Pancreas (tissue), 10 donors: ENCODE measurements at regions not wholly inside any gene's neighbourhood (a gene's known extent, or its start where the extent isn't known, plus 50 kb on each side); places are given as distances from the start of the nearest gene placed in this dataset.

Experiments used
- ATAC-seq, 4 donors: fragments of 200-7000 bp; cut with Tn5 transposase; one replicate each; pipeline versions ENCODE4 v1.8.0 to v1.9.1; 2020; ENCODE audit warnings: mild to moderate bottlenecking in 4 of 4, moderate library complexity in 4 of 4
- DNase-seq, 6 donors: peaks; one replicate each; pipeline ENCODE4 v3.0.0-alpha.2; 2020
- FAIRE-seq: peaks from 2 replicates; lab custom pipeline; 2012; peaks lifted over from hg19 to GRCh38; lab: Jason Lieb, UNC
- H3K27ac ChIP-seq, 4 donors: fragments of 200-600 bp; sonication (generic); 1 replicate in 3 of 4; 2 replicates in 1 of 4; pipeline versions ENCODE4 v1.5.0 to v1.8.0; 2020
- H3K27me3 ChIP-seq, 4 donors: fragments of 200-600 bp; one replicate each; pipeline ENCODE4 v1.8.0; 2021
- H3K36me3 ChIP-seq, 3 donors: fragments of 200-600 bp; sonication (generic) in 1 of 3; one replicate each; pipeline versions ENCODE4 v1.5.0 to v1.8.0; 2020 to 2021
- H3K4me1 ChIP-seq, 3 donors: fragments of 200-600 bp; one replicate each; pipeline ENCODE4 v1.8.0; 2021
- H3K4me3 ChIP-seq, 4 donors: fragments of 200-600 bp; sonication (generic) in 2 of 4; one replicate each; pipeline versions ENCODE4 v1.5.0 to v1.8.0; 2020 to 2021
- H3K9me3 ChIP-seq, 4 donors: fragments of 200-600 bp; one replicate each; pipeline ENCODE4 v1.8.0; 2021
- WGBS, 2 donors: extraction: QIAGEN DNeasy Blood & Tissue Kit; methylation state at CpG; one replicate each; pipeline ENCODE4 v1.1.7; 2013; 5-methylcytosine and 5-hydroxymethylcytosine counted together
- intact Hi-C, 3 donors: fragments of 100-400 bp; cut with DNase I; formaldehyde crosslinking; loops; one replicate each; pipeline versions ENCODE4 v1.11.1 to v1.14.2; 2022
- TF ChIP-seq, protein P1 (sequence below), 4 donors: fragments of 200-600 bp; sonication (generic) in 3 of 4; IDR thresholded peaks; one replicate each; pipeline versions ENCODE4 v1.5.0 to v1.8.0; 2021; ENCODE audit warnings: antibody characterized with exemption in 4 of 4
- donor health status: healthy with polysubstance abuse.
- donor health status: DM: no; HTN: no; CAD: no; lungs with moderate emphysema.
- donor health status: DM: no; HTN: no; CAD: no.
- donor health status: control.
- donor health status: control.
- donor health status: Bipolar disorder and iron deficiency.
- donor health status: DM: yes; HTN: yes; CAD: no.
- donor health status: DM: no; HTN: no; CAD: no.
- donor health status: DM: no; HTN: no; CAD: no.
- donor health status: DM: yes; HTN: yes; CAD: no.

DNA sequence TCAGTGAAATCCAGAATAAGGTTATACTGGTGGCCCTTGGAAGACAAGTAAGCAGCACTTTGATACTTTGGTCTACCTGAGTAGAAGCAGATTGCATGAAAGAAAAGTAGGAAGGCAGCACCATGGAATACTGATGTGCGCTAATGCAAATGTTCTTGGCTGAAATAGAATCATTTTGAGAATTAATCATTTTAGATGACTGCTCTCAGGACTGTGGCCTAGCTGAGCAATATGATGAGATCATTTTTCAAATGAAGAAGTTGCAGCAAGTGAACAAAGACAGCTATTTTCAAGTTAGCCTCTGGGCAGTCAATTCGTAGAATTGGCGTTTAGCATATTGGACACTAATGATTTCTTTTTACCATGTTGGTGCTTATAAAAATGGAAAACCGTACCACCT, 483.5 kb downstream of the TMEM232 start:
- no peak overlapping the region for H3K27ac ChIP-seq
- intact Hi-C loops: no loop called here
- FAIRE-seq (no peak), DNase-seq (no peak), ATAC-seq (no peak)
- TF ChIP-seq, protein P1, sequence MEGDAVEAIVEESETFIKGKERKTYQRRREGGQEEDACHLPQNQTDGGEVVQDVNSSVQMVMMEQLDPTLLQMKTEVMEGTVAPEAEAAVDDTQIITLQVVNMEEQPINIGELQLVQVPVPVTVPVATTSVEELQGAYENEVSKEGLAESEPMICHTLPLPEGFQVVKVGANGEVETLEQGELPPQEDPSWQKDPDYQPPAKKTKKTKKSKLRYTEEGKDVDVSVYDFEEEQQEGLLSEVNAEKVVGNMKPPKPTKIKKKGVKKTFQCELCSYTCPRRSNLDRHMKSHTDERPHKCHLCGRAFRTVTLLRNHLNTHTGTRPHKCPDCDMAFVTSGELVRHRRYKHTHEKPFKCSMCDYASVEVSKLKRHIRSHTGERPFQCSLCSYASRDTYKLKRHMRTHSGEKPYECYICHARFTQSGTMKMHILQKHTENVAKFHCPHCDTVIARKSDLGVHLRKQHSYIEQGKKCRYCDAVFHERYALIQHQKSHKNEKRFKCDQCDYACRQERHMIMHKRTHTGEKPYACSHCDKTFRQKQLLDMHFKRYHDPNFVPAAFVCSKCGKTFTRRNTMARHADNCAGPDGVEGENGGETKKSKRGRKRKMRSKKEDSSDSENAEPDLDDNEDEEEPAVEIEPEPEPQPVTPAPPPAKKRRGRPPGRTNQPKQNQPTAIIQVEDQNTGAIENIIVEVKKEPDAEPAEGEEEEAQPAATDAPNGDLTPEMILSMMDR (IDR thresholded peaks at IDR 0.05): no peak
- no peaks in the 10 kb centered on the region for H3K9me3 ChIP-seq
- no peaks in the 10 kb centered on the region for H3K4me1 ChIP-seq
- H3K4me3 ChIP-seq: no peak overlapping the region
- 81 to 86% methylated on average over 4 of the region's 4 CpGs for WGBS, 2 donors
- no peaks in the 10 kb centered on the region for H3K36me3 ChIP-seq
- no peaks in the 10 kb centered on the region for H3K27me3 ChIP-seq

DNA sequence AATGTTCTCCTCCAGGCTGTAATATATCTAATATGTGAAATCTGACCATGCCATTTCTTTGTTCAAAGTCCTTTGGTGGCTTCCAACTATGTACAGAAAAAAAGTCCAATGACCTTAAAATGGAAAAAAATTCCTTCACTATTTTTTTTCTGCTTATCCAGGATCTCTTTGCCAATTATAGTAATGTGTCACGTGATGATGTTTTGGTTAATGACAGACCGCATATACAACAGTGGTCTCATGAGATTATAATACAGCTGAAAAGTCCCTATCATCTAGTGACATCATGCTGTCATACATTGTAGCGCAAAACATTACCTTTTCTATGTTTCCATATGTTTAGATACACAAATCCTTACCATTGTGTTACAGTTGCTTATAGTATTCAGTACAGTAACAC, 477.6 kb downstream of the TMEM232 start:
- H3K27me3 ChIP-seq: no peaks in the 10 kb centered on the region
- TF ChIP-seq, protein P1 (IDR thresholded peaks at IDR 0.05): no peak
- DNase-seq (no peak), FAIRE-seq (no peak), ATAC-seq (no peak)
- WGBS, 2 donors: 75 to 89% methylated on average over 3 of the region's 3 CpGs
- no peaks in the 10 kb centered on the region for H3K36me3 ChIP-seq
- H3K27ac ChIP-seq: no peak overlapping the region
- no peaks in the 10 kb centered on the region for H3K4me1 ChIP-seq
- H3K4me3 ChIP-seq: no peak overlapping the region
- no peaks in the 10 kb centered on the region for H3K9me3 ChIP-seq
- intact Hi-C loops: no loop called here

GRCh38 chr5:110250355-110250754, 476.1 kb downstream of the TMEM232 start:
- Histone ChIP-seq H3K4me3 (no peak overlapping the region), H3K9me3 (no peaks in the 10 kb centered on the region), H3K36me3 (no peaks in the 10 kb centered on the region), H3K4me1 (no peaks in the 10 kb centered on the region), H3K27ac (no peak overlapping the region), H3K27me3 (no peaks in the 10 kb centered on the region)
- TF ChIP-seq, protein P1 (IDR thresholded peaks at IDR 0.05): no peak
- DNase-seq: no peak
- no peak for ATAC-seq
- intact Hi-C loops: no loop called here
- 65 to 77% methylated on average over 1 of the region's 1 CpG for WGBS, 2 donors
- FAIRE-seq: no peak

- Histone ChIP-seq H3K36me3 (no peaks in the 10 kb centered on the region), H3K27ac (no peak overlapping the region), H3K4me3 (no peak overlapping the region), H3K9me3 (no peaks in the 10 kb centered on the region), H3K27me3 (no peaks in the 10 kb centered on the region), H3K4me1 (no peaks in the 10 kb centered on the region)
- DNase-seq (no peak), ATAC-seq (no peak), FAIRE-seq (no peak)
- TF ChIP-seq, protein P1 (IDR thresholded peaks at IDR 0.05): no peak
- intact Hi-C loops: no loop called here
These were observed 475.7 kb downstream of the TMEM232 start for GRCh38 chr5:110250755-110251154.

DNA sequence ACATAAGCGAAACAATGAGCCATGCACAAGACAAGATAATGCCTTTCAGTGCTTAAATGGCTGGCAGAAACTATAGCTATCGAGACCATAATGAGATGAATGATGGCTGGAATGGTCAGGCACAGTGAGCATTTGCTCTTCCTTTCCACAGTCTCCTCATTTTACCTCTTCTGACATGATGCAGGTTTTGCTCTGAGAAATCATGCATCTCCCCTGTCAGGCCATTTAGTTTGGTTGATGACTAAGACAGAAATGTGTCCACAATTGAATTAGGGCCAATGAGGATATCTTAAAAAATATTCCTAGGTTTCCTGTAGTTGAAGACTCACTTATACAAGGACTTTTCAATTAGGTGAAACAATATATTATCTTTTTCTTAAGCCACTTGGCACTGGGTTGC, 475.1 kb downstream of the TMEM232 start:
- Histone ChIP-seq H3K27me3 (no peaks in the 10 kb centered on the region), H3K4me3 (no peak overlapping the region), H3K9me3 (no peaks in the 10 kb centered on the region), H3K27ac (no peak overlapping the region), H3K4me1 (no peaks in the 10 kb centered on the region), H3K36me3 (no peaks in the 10 kb centered on the region)
- DNase-seq (no peak), ATAC-seq (no peak), FAIRE-seq (no peak)
- intact Hi-C loops: no loop called here
- TF ChIP-seq, protein P1 (IDR thresholded peaks at IDR 0.05): no peak
- 56 to 73% methylated on average over 2 of the region's 2 CpGs for WGBS, 2 donors
